Brain pericyte (primary cell): ENCODE measurements at regions not wholly inside any gene's neighbourhood (a gene's known extent, or its start where the extent isn't known, plus 50 kb on each side); places are given as distances from the start of the nearest gene placed in this dataset.

ENCODE experiments used
- DNase-seq: peaks from one replicate; pipeline ENCODE4 v3.0.0-alpha.2; 2012; ENCODE audit warnings: low read depth, low spot score

DNA sequence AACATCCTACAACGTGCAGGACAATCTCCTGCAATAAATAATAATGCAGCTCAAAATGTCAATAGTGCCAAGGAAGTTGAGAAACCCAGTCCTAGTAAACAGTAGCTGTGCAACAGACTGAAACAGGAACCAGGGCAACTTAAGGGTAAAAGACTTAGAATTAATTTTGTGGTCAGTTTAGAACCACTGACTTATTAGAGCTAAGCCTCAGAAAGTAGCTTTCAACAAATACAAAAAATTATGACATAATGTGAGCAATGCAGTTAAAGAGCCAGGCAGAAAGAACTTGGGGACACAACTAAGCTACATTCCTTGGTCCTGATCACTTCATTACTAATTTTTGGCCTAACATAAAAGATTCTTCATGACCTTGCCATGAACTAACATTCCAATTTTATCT is 195.4 kb downstream of the MACC1 start:
- DNase-seq, result no peak

DNA sequence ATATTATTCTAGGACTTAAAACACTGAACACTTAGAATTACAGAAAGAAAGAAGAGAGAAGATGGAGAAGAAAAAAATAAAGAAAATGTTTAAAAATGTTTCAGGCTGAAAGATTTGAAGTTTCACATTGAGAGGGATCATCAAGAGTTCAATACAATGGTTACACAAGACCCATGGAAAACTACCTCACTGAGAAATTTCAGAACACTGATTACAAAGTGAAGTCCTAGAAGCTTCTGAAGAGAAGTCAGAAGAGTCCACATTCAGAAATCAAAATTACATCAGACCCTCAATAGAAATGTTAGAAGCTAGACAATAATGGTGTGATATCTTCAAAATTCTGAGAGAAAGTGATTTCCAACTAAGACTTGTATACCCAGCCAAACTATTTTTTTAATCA is 196.1 kb downstream of the MACC1 start:
- no peak for DNase-seq

GRCh38 chr7:20019757-20020432 is 197.3 kb downstream of the MACC1 start:
- no peak for DNase-seq

GRCh38 chr7:20016669-20017068 is 200.5 kb downstream of the MACC1 start:
- no peak for DNase-seq

DNA sequence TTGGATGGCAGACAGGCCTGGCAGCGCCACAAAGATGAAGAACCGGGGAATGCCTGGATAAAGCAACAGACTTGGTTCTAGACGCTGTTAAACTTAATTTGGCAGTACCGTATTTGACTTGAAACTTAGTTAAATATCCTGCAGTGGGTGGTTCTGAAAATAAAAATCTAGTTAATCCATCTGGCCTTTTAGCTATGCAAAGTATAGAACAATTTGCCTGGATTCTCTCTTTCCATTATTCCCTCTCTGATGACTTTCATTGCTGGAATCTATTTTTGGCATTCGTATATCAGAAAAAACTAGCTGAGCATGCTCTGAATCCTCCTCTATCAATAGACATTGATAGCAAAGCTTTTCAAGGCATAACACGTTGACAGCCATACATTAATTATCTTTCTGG is 203.6 kb downstream of the MACC1 start:
- no peak for DNase-seq

- DNase-seq, result no peak
Observed at GRCh38 chr7:20012100-20012499, 205.1 kb downstream of the MACC1 start.

DNA sequence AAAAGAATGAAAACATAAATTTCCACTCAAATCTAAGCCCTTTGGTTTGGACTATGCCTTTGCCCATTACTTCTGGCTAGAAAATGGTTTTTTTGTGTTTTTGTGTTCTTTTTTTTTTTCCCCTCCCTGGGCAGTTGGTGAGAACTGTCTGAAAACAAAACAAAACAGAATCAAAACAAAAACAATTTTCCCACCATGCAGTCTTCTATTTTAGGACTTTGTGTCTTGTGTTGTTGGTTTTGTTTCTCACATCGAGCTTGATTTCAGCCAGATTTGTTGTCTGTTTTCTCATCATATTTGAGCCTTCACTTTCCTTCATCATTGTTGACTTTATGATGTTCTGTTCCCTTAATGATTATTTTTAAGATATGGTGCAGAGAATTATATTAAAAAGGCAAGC is 206.3 kb downstream of the MACC1 start:
- no peak for DNase-seq

DNA sequence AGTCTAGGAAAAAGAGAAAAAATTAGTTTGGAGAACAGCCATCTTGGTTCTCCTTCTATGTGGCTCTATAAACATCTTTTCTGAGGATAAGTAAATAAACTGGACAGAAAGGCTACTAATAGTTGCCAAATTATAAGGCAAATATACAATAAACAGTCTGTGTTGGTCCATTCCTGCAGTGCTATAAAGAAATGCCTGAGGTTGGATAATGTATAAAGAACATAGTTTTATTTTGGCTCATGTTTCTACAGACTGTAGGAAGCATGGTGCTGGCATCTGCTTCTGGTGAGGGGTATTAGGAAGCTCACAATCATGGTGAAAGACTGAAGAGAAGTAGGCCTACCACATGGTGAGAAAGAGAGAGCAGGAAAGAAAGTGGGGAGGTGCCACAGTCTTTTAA is 209.7 kb downstream of the MACC1 start:
- DNase-seq, result no peak

DNA sequence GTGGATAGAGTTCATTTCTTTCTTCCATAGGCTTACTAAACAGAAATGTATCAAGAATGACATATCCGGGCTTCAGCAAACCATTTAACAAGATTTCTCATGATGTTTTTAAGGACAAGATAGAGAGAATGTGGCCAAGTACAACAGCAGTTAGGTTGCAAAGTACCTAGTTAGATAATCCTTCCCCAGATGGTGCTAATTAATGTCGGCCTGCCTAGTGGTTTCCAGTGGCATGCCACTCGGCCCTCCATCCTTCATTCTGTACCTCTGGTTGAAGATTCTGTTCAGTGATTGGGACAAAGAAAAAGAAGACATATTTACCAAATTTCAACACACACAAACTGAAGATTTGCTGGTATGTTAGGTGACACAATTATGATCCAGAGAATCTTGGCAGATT is 212.1 kb downstream of the MACC1 start:
- DNase-seq, result no peak

DNA sequence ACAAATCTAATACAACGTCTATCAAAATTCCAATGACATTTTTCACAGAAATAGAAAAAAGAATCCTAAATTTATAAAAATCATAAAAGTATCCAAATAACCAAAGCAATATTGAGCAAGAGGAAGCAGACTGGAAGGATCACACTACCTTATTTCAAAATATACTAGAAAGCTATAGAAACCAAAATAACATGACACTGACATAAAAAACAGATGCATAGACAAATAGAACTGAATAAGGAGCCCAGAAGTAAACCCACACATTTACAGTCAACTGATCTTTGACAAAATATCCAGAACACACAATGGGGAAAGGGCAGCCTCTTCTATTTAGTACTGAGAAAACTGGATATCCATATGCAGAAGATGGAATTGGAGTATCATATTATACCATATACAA is 217.5 kb downstream of the MACC1 start:
- no peak for DNase-seq

DNA sequence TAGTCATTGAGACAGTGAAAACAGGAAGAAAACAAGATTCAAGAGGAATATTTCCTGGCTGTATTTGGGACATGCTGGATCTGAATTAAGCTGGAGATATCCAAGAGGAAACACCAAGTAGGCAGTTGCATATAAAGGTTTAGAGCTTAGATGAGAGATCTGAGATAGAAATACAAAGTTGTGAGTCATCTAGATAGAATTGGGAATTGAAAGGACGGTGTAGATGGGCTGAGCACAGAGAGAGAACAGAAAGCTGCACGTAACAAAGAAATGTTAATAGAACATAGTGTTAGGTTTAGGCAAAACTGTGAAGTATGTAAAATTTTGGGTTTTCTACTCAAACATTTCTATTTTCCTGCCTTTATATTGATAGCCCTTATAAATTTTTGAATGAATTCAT is 218.5 kb upstream of the TMEM196 start:
- no peak for DNase-seq

- no peak for DNase-seq
Observed at GRCh38 chr7:19989906-19990305, 216.5 kb upstream of the TMEM196 start.

DNA sequence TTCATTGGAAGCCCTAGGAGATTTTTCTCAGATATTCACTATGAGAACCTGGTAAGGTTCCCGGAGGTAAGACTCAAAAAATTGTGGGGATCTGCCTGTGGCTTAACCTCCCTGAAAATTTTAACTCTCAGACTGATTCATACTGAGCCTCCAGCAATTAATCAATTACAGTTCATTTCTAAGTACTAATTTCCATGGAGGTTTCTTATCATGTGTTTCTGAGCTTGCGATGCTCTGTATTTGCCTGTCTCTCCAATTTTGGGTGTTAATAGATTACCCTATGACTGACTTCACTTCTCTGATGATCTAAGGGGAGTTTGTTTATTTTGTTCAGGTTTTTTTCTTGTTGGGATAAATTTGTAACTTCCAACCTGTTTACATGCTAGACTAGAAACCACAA is 215.4 kb upstream of the TMEM196 start:
- no peak for DNase-seq

- DNase-seq, result no peak
Observed at GRCh38 chr7:19984231-19984632, 210.8 kb upstream of the TMEM196 start.

GRCh38 chr7:19982841-19983835 is 209.7 kb upstream of the TMEM196 start:
- DNase-seq, result peak; percentile 29

DNA sequence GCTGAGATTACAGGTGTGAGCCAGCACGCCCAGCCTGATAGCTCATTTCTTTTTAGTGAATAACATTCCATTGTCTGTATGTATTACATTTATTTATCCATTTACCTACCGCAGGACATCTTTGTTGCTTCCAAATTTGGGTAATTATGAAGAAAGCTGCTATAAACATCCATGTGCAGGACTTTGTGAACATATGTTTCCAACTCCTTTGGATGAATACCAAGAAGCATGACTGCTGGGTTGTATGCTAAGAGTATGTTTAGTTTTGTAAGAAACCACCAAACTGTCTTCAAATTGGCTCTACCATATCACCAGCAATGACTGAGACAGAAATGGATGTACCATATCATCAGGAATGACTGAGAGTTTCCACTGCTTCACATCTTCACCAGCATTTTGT is 200.2 kb upstream of the TMEM196 start:
- DNase-seq, result no peak

- DNase-seq, result no peak
Observed at GRCh38 chr7:19972876-19973275, 199.5 kb upstream of the TMEM196 start.

DNA sequence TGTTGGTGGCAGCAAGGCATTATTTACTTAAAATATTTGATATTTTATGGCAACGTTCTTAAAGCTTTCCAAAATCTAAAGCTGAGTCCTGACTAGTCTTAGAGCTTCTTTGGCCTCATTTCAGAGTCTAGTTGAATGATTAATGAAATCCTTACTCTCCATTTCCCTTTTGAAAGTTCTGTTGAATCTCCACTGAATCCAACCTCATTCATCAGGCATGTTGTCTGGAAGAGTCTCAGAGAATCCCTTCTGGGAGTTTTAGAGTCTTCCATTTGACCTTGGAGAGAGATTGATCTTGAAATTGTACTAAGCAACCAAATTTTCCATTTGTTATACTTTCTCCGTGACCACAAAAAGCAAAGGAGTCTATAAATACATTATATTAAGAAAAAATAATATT is 198.5 kb upstream of the TMEM196 start:
- no peak for DNase-seq

- no peak for DNase-seq
Observed at GRCh38 chr7:19970514-19970913, 197.1 kb upstream of the TMEM196 start.

DNA sequence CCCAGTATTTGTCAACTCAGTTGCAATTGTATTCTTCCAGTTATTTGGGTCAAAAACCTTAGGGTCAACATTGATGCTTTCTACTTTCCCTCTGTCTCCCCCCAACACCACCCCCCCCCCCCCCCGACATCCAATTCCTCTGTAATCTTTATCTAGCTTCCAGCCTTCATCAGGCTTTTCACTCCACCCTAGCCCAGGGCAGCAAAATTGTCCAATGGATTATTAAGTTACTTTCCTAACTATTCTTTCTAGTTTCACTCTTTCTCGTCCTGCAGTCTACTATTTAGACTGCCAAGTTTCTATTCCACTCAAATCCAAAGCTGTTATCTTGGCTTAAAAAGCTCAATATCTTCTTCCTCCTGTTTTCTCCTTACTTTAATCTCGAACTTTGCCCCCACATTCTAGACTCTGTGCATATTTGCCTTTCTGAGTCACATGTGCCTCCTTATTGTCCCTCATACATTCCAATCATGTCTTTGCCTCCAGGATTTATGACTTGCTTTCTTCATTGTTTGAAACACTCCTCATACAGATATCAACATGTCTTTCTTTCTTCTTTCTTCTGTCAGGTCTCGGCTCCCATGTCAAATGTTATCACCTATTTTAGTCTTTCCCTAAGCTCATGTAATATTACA is 196.6 kb upstream of the TMEM196 start:
- no peak for DNase-seq

GRCh38 chr7:19964246-19964645 is 190.8 kb upstream of the TMEM196 start:
- DNase-seq, result no peak

DNA sequence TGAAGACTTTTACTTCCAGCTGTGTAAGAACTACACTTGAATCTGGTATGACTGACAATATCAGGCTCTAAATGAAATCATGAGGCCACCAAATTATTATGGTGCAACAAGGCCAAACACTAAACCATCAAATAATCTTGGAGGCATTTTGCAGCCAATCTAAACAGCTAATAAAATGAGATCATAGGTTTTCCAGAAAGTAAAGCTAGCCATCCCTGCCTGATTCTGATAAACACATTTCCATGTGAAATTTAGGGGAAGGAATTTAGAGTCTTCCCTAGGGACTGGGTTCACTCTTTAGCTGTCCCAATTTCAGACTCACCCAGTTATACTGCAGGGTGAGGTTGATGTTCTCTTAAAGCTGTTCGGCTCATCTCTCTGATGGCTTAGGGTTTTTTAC is 190.3 kb upstream of the TMEM196 start:
- no peak for DNase-seq
